GM12892 (cell line): ENCODE measurements at regions not wholly inside any gene's neighbourhood (a gene's known extent, or its start where the extent isn't known, plus 50 kb on each side); places are given as distances from the start of the nearest gene placed in this dataset.

Experiments used
- POLR2A ChIP-seq: IDR thresholded peaks from 2 replicates; pipeline ENCODE4 v1.6.1; 2011; ENCODE audit warnings: low read depth, low read length, control low read depth
- POLR2AphosphoS5 ChIP-seq: IDR thresholded peaks from 2 replicates; pipeline ENCODE4 v1.6.1; 2011; ENCODE audit warnings: low read depth, low read length, control low read depth
- TAF1 ChIP-seq: IDR thresholded peaks from 2 replicates; pipeline ENCODE4 v1.6.1; 2011; ENCODE audit warnings: low read depth, mild to moderate bottlenecking, control low read depth, low read length, borderline replicate concordance

DNA sequence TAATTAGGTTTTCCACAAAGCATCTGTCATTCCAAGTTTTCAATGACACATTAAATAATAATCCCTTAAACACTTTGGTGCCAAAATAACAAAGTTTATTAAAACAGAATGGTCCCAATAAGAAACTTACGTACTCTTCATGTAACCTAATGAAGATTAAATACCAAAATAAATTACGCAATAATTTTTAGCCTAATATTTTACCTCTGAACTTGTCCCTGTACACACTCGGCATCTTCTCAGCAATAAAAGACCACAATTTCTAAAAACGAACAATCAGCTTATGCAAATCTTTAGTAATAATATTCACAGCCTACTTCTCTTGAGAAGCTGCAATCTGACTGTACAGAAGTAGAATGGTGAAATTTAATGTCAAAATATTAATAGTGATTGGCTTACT lies 163.6 kb downstream of the ZDHHC21 start:
- TF ChIP-seq POLR2A (no peak), TAF1 (no peak), POLR2AphosphoS5 (no peak)
